Retinal pigment epithelial cell (primary cell): ENCODE measurements at regions not wholly inside any gene's neighbourhood (a gene's known extent, or its start where the extent isn't known, plus 50 kb on each side); places are given as distances from the start of the nearest gene placed in this dataset.

ENCODE experiments used
- DNase-seq: peaks from one replicate; pipeline ENCODE4 v3.0.0-alpha.2; 2010; ENCODE audit warnings: low read depth
- H3K4me3 ChIP-seq: 2 replicates; pipeline ENCODE4 v1.5.1; 2011; ENCODE audit warnings: mild to moderate bottlenecking, low read length, control low read depth, moderate library complexity
- CTCF ChIP-seq: conservative IDR thresholded peaks from 2 replicates; pipeline ENCODE4 v1.5.1; 2011; ENCODE audit warnings: low read depth, low read length, control low read depth, inconsistent platforms

GRCh38 chr5:84863020-84863419, 478.3 kb upstream of the EDIL3 start:
- H3K4me3 ChIP-seq = no peak overlapping the region
- DNase-seq = no peak
- TF ChIP-seq CTCF = no peak

GRCh38 chr5:84862132-84862531, 477.5 kb upstream of the EDIL3 start:
- H3K4me3 ChIP-seq = no peak overlapping the region
- no peak for DNase-seq
- TF ChIP-seq CTCF = no peak

GRCh38 chr5:84861306-84861705, 476.6 kb upstream of the EDIL3 start:
- no peak overlapping the region for H3K4me3 ChIP-seq
- DNase-seq = no peak
- no peak for TF ChIP-seq CTCF

GRCh38 chr5:84859056-84859455, 474.4 kb upstream of the EDIL3 start:
- no peak overlapping the region for H3K4me3 ChIP-seq
- no peak for DNase-seq
- no peak for TF ChIP-seq CTCF

- no peak overlapping the region for H3K4me3 ChIP-seq
- no peak for TF ChIP-seq CTCF
- DNase-seq = no peak
Measured at GRCh38 chr5:84831701-84832100, 447.0 kb upstream of the EDIL3 start.

- no peak overlapping the region for H3K4me3 ChIP-seq
- DNase-seq = no peak
- no peak for TF ChIP-seq CTCF
Measured at GRCh38 chr5:84830265-84830664, 445.6 kb upstream of the EDIL3 start.

GRCh38 chr5:84825606-84826005, 440.9 kb upstream of the EDIL3 start:
- no peak for TF ChIP-seq CTCF
- no peak for DNase-seq
- H3K4me3 ChIP-seq = no peak overlapping the region
